Mesenteric fat pad (tissue), 1 donor: ENCODE measurements at regions not wholly inside any gene's neighbourhood (a gene's known extent, or its start where the extent isn't known, plus 50 kb on each side); places are given as distances from the start of the nearest gene placed in this dataset.
"Not testable (repeated sequence)": the region's sequence is repeated elsewhere in the genome, so short reads cannot be mapped to it uniquely, and the experiment has no call there.

Experiments
- DNase-seq: peaks from one replicate; pipeline ENCODE4 v3.0.0-alpha.2; 2020; ENCODE audit warnings: low spot score
- donor health status: DM: yes; HTN: yes; CAD: no.

GRCh38 chr11:16605894-16606783, 132.3 kb upstream of the C11orf58 start:
- DNase-seq = peak; percentile 94

- no peak for DNase-seq
These were observed 133.0 kb upstream of the C11orf58 start for GRCh38 chr11:16605389-16605893.

- DNase-seq = no peak
These were observed 133.6 kb upstream of the C11orf58 start for GRCh38 chr11:16604794-16605388.

GRCh38 chr11:16603890-16604793, 134.3 kb upstream of the C11orf58 start:
- no peak for DNase-seq

- no peak for DNase-seq
These were observed 135.2 kb upstream of the C11orf58 start for GRCh38 chr11:16603245-16603644.

- no peak for DNase-seq
These were observed 139.5 kb upstream of the C11orf58 start for GRCh38 chr11:16598906-16599305.

GRCh38 chr11:16598032-16598431, 140.4 kb upstream of the C11orf58 start:
- no peak for DNase-seq

- DNase-seq = no peak
These were observed 142.2 kb upstream of the C11orf58 start for GRCh38 chr11:16596231-16596630.

GRCh38 chr11:16591157-16591556, 147.3 kb upstream of the C11orf58 start:
- no peak for DNase-seq

GRCh38 chr11:16587670-16588069, 150.8 kb upstream of the C11orf58 start:
- DNase-seq = no peak

GRCh38 chr11:16584569-16584968, 153.9 kb upstream of the C11orf58 start:
- DNase-seq = no peak

- DNase-seq = not testable (repeated sequence)
These were observed 157.4 kb upstream of the C11orf58 start for GRCh38 chr11:16581078-16581477.

GRCh38 chr11:16577490-16577889, 161.0 kb upstream of the C11orf58 start:
- DNase-seq = no peak

GRCh38 chr11:16574889-16575288, 163.6 kb upstream of the C11orf58 start:
- DNase-seq = not testable (repeated sequence)

GRCh38 chr11:16572945-16573344, 165.5 kb upstream of the C11orf58 start:
- DNase-seq = no peak

GRCh38 chr11:16561150-16561549, 177.3 kb upstream of the C11orf58 start:
- DNase-seq = no peak

- no peak for DNase-seq
These were observed 180.0 kb upstream of the C11orf58 start for GRCh38 chr11:16558494-16558893.

- DNase-seq = no peak
These were observed 182.5 kb upstream of the C11orf58 start for GRCh38 chr11:16555956-16556355.

GRCh38 chr11:16554361-16554760, 184.1 kb upstream of the C11orf58 start:
- DNase-seq = no peak

GRCh38 chr11:16547879-16548278, 190.6 kb upstream of the C11orf58 start:
- no peak for DNase-seq

GRCh38 chr11:16543642-16544041, 187.3 kb upstream of the SOX6 start:
- DNase-seq = no peak
